HG02642 (cell line): ENCODE measurements at regions not wholly inside any gene's neighbourhood (a gene's known extent, or its start where the extent isn't known, plus 50 kb on each side); places are given as distances from the start of the nearest gene placed in this dataset.
"Not testable (repeated sequence)": the region's sequence is repeated elsewhere in the genome, so short reads cannot be mapped to it uniquely, and the experiment has no call there.

Experiments
- ATAC-seq: cut with Tn5 transposase; IDR thresholded peaks from one replicate; pipeline ENCODE4 v1.9.1; 2021; ENCODE audit warnings: mild to moderate bottlenecking; ENCODE audit not compliant: unreplicated experiment, poor library complexity

- ATAC-seq = no peak
Observed at GRCh38 chr2:226308323-226308680, 491.3 kb downstream of the IRS1 start.

- no peak for ATAC-seq
Observed at GRCh38 chr2:226307487-226308322, 491.9 kb downstream of the IRS1 start.

DNA sequence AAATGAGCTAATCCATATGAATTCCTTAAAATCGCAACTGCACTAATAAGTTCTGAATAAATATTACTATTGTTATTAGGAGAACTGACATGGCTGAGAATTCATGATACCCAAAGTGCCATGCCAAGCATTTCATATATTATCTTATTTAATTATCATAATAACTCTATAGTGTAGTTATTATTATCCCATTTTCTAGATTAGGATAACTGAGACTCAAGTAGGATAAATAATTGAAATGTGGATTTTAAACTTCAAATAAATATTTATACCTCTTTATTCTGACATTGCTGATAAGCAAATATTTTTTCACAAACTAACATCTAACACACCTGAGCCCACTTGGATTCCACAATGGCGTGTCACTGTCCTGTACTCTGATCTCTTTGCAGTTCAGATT, 492.7 kb downstream of the IRS1 start:
- no peak for ATAC-seq

DNA sequence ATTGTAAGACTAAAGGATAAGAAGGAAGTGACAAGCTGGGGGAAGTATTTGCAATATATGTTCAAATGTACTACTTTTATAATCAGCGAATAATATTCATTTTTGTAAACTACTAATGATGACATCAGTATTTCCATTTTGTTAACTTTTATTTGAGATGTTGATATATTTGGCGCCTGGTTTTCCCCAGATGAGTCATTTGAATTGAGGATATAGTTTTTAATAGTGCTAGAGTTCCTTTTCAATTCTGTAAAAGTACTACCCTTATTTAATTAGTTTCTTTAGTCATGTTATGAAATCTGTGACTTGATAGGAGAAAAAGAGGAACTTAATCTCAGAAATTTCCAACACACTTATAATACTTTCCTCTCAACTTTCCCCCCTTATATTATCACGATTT, 495.3 kb downstream of the IRS1 start:
- ATAC-seq = no peak

- ATAC-seq = no peak
Observed at GRCh38 chr2:226303707-226304106, 495.9 kb downstream of the IRS1 start.

- ATAC-seq = no peak
Observed at GRCh38 chr2:226300196-226300886, 499.3 kb downstream of the IRS1 start.

DNA sequence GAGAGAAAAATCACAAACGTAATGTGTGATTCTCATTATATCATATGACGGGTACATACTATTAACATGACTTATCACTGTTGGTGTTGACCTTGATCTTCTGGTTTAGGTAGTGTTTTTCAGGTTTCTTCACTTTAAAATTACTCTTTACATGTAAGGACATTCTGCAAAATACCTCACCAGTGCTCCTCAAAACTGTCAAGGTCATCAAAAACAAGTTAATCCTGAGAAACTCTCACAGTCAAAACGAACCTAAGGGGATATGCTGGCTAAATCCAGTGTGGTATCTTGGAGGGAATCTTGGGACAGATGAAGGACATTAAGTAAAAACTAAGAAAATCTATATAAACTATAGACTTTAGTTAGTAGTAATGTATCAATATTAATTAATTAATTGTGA, 499.8 kb downstream of the IRS1 start:
- no peak for ATAC-seq

DNA sequence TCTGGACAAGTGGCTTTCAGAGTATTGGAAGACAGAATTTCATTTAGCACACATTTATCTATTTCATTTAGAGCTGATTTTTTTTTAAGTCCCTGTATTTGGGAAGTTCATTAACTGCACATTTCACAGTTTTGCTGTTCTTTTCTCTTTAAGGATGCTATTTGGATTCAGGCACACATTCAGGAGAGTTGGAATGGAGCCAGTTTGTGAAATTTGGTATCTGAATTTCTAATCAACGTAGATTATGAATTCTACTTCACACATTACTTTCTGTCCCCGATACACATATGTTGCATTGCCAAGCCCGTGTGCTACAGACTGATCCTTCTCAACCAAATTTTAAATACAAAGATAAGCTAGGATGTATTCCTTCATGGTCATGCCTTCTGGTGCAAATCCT, 503.9 kb downstream of the IRS1 start:
- ATAC-seq = no peak

DNA sequence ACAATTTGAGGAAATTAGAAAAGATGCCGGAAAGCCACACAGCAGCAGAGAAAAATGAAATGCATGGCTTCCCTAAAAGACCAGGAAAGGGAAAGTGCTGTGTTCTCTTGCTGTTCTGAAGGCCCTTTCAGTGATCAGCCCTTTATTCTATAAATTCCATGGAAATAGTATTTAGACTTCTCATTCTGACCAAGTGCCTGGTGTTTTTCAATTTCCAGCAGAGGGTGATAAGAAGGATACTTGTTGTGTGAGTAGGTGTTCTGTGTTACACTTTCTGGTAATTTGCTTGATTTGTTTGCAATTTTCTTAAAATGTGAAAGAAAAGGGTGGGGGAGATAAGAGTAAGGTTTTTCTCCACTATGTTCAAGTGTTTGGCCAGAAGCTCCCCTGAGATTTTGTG, 504.5 kb downstream of the IRS1 start:
- ATAC-seq = no peak

DNA sequence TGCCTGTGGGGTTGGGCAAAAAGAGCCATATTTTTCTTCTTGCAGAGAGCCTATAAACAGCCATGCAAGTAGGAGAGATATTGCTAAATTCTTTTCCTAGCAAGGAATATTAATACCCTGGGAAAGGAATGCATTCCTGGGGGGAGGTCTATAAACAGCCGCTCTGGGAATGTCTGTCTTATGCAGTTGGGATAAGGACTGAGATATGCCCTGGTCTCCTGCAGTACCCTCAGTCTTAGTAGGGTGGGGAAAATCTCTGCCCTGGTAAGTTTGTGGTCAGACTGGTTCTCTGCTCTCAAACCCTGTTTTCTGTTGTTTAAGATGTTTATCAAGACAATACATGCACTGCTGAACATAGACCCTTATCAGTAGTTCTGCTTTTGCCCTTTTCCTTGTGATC, 508.3 kb downstream of the IRS1 start:
- not testable (repeated sequence) for ATAC-seq

GRCh38 chr2:226286916-226287315, 512.7 kb downstream of the IRS1 start:
- ATAC-seq = no peak

DNA sequence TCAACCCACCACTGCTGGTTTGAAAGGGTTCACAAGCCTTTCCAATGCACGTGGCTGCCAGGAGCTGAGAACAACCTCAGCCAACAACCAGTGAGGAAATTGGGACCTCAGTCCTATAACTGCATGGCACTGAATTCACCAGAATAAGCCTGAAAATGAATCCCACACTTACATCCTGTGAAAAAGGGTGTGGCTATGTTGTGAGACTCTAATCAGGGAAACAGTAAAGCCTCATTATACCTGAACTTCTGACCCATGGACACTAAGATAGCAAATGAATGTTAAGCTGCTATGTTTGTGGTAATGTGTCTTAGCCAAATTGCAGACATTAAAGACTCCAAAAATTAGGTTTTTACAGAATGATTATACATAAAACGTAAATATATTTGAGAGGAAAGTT, 515.8 kb downstream of the IRS1 start:
- ATAC-seq = no peak

DNA sequence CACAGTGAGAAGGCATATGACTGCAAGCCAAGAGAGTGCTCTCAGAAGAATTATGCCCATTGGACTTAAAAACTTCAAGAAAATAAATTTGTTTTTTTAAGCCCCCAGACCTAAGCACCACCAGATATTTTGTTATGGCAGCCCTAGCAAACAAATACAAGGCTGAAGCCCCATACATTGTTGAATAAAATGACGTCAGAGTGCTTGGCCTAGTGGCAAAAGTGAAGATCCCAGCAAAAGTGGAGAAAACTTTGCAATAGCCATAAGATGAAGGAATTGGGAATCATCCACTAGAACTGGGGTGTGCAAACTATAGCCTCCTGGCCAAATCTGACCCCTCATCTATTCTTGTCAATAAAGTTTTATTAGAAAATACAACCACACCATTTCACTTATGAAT, 517.5 kb downstream of the IRS1 start:
- ATAC-seq = no peak

- ATAC-seq = not testable (repeated sequence)
Observed at GRCh38 chr2:226280136-226280535, 519.5 kb downstream of the IRS1 start.

- no peak for ATAC-seq
Observed at GRCh38 chr2:226275215-226275614, 524.4 kb downstream of the IRS1 start.

DNA sequence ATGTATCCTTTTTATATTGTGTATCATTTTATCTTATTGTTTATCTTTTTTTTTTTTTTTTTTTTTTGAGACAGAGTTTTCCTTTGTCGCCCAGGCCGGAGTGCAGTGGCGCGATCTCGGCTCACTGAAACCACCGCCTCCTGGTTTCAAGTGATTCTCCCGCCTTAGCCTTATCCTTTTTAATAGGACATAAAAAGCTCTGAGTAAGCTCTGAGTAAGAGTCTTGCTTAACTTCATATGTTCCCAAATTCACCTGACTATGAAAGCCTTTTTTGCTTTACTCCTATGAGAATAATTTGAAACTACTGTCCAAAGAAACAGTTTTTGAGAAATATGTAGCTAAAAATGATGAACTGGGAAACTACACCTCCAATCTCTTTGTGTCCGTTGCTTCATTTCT, 525.5 kb downstream of the IRS1 start:
- ATAC-seq = no peak

- ATAC-seq = no peak
Observed at GRCh38 chr2:226273440-226273839, 526.2 kb downstream of the IRS1 start.

DNA sequence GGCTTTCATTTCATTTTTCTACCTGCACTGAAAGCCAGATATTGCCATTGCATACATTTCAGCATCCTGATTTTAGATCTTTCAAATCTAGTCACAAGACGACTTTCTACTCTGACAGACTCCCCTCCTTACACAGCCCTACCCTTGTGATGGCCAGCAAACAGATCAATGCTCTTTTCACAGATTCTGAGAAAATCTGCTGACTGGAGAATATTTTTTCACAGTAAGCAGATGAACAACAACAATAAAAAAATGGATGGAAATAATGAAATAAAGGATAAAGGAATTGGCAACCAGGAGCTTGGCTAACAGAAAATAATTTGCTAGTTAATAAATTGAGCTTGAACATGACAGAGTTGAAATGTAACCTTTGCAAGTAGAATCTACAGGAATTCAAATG, 527.2 kb downstream of the IRS1 start:
- no peak for ATAC-seq

- ATAC-seq = no peak
Observed at GRCh38 chr2:226270285-226271058, 529.1 kb downstream of the IRS1 start.

DNA sequence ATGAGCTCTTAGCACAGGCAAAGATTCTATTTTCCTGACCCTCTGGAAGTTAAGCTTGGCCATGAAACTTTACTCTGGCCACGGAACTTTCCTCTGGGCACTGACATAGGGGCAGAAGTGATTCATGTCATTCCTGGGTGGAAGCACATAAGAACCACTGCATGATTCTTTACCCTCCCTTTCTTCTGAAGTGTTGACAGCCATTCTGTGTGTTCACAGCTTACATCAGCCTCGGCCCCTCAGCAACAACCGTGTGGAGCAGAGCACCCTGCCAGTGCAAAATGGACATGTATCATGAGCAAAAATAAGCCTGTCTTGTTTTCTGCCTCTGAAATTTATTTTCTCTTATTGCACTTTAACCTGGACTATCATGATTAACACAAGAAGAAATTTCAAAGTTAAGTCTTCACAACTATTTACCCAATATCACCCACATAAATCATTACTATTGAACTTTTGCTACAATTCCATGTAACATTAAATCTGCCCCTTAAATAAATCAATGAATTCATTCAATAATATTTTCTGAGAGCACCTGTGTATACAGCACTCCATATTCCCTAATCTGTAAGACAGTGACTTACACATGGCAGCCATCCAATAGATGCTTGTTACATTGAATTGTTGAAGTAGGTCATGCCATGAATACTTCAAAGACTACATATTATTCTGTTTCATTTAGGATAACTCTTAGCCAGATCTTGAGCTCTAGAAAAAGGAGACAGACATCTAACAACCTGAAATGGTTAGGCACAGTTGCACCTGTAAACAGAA, 531.9 kb downstream of the IRS1 start:
- no peak for ATAC-seq
